ENCODE measurements at regions not wholly inside any gene's neighbourhood (a gene's known extent, or its start where the extent isn't known, plus 50 kb on each side); places are given as distances from the start of the nearest gene placed in this dataset.
"Not testable (repeated sequence)": the region's sequence is repeated elsewhere in the genome, so short reads cannot be mapped to it uniquely, and the experiment has no call there.

DNA sequence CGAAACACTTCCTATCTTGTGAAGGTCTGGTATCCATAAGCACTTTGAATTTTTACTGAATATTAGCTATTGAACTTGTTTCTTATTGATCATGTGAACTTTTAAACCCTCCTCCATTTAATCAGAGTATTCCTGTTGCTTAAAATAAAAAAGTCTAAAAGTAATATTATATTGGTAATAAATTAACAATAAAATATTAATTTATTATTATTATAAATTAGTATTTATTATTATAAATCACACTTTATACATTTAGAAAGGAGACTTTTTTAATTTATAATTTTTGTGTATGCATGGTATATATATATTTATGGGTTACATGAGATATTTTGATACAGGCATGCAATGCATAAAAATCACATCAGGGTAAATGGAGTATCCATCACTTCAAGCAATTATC is 295.4 kb upstream of the NETO1 start:
- no peak for DNase-seq

GRCh38 chr18:73156117-73156516 is 288.3 kb upstream of the NETO1 start:
- DNase-seq = no peak

GRCh38 chr18:73153271-73153670 is 285.5 kb upstream of the NETO1 start:
- no peak for DNase-seq

DNA sequence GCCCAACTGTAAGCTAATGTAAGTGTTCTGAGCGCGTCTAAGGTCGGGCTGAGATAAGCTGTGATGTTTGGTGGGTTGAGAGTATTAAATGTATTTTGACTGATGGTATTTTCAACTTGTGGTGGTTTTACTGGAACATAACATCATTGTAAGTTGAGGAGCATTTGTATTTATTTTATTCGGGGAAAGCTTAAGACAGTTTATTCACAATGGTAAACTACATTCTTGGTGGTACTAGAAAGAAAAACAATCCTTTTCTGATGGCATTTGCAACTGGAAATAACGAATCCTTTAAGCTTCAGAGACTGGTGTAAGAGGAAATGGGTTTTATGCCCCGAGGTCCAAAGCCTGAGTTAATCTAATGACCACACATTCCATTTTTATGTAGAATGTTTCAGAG is 283.3 kb upstream of the NETO1 start:
- no peak for DNase-seq

- DNase-seq = no peak
Observed at GRCh38 chr18:73150199-73150598, 282.4 kb upstream of the NETO1 start.

DNA sequence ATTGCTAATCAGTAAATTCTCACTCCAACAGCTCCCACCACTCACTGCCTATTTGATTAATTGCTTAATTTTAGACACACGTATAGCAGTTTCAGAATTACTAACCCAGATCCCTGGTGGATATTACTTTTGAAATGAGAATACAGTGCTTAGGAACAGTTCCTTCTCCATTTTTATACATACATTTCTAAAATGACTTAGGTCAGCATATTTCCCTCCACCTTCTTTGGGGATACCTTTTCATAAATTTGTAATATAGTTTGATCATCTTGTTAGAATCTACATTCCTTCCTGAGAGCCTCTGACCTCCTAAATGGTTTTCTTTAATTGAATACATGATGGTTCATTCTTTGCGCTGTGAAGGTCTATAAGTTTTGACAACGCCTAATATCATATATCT is 279.8 kb upstream of the NETO1 start:
- no peak for DNase-seq

GRCh38 chr18:73144030-73144429 is 276.2 kb upstream of the NETO1 start:
- DNase-seq = no peak

- DNase-seq = peak; percentile 2
Observed at GRCh38 chr18:73136134-73136533, 268.3 kb upstream of the NETO1 start.

GRCh38 chr18:73124175-73124574 is 256.4 kb upstream of the NETO1 start:
- DNase-seq = no peak

DNA sequence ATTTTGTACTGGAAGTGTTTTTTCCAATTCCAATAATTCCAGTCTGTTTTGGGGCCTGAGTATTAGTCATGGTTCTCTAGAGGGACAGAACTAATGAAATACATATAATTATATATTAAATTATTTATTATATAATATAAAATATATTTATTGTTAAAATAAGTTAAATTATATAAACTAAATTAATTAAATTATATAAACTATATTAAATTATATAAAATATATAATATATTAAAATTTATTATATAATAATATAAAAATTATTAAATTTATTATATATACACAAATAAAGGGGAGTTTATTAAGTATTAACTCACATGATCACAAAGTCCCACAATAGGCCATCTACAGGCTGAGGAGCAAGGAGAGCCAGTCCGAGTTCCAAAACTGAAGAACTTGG is 253.4 kb upstream of the NETO1 start:
- DNase-seq = no peak

GRCh38 chr18:73120626-73121025 is 252.8 kb upstream of the NETO1 start:
- no peak for DNase-seq

- DNase-seq = no peak
Observed at GRCh38 chr18:73119574-73119973, 251.8 kb upstream of the NETO1 start.

DNA sequence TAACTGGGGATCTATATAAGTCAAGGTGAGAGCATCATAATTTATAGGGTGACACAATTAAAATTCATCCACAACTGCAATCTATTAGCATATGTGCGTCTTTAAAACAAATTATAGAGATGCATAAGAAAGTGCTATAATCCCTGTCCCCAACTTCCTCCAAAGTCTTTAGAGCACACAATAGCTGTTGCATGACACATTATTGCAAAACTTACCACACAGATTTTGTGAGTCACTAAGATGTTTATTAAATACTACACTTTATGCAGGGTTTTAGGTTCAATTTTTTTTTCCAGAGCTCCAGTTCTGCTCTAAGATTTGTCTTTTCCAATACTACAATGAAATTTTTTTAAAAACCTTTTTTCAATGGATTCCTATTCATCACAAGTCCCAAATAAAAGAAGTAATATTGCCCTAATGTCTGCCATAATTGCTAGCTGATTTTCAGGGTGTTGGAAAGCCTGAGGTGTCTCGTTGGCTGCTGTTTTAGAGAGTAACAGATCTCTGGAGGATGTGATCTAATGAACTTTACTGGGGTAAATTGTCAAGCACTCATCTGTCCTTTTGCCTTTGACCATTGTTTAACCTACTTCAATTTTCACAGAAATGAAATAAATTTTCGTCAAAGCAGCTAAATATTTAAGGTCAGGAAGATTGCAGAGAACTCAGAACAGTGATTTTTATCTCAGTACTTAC is 250.5 kb upstream of the NETO1 start:
- no peak for DNase-seq

DNA sequence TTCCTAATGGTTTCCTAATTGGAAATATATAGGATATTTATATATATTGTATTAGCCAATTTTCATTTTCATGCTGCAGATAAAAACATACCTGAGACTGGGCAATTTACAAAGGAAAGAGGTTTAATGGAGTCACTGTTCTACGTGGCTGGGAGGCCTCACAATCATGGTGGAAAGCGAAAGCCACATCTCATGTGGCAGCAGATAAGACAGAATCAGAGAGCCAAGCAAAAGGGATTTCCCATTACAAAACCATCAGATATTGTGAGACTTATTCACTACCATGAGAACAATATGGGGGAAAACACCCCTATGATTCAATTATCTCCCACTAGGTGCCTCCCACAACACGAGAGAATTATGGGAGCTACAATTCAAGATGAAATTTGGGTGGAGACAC is 242.5 kb upstream of the NETO1 start:
- no peak for DNase-seq

- DNase-seq = no peak
Observed at GRCh38 chr18:73101977-73102376, 234.2 kb upstream of the NETO1 start.

DNA sequence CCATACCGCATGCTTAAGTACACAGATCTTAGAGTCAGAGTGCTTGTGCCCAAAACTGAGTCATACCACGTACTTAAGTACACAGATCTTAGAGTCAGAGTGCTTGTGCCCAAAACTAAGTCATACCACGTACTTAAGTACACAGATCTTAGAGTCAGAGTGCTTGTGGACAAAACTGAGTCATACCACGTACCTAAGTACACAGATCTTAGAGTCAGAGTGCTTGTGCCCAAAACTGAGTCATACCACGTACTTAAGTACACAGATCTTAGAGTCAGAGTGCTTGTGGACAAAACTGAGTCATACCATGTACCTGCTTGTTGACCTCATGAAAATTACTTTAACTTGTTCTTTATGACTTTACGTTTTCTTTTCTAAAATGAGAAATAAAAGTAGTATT is 233.7 kb upstream of the NETO1 start:
- DNase-seq = not testable (repeated sequence)

GRCh38 chr18:73099759-73100158 is 232.0 kb upstream of the NETO1 start:
- no peak for DNase-seq

- no peak for DNase-seq
Observed at GRCh38 chr18:73093687-73094250, 226.0 kb upstream of the NETO1 start.

- no peak for DNase-seq
Observed at GRCh38 chr18:73088445-73088844, 220.7 kb upstream of the NETO1 start.

DNA sequence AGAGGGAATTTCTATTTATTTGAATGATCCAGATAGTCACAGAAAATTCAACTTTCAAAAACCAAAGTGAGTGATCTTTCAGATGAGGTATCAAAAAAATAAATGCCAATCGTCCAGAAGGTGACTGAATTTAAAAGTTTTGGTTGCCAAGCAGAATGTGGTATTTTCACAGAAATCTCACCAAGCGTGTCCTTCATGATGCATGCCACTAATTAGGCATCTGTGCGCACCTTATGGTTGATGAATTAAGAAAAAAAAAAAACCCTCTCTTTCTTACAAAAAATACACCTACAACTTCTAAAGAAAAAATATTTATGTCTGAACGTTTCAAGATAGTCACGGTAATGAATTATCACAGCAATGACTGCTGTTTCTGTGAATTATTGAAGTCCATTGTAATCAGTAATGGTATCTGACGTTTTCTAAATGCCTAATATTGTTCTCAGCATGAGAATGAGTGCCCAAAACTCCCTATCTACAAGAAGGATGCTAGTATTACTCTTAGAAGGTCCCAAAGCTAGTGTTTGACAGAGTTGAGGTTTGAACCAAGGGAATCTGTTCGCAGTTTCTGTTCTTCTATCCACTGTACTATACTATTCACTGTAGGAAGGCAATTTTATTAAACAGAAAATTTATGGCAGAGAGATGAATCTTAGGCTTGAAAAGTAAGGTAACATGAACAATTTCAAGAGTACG is 219.6 kb upstream of the NETO1 start:
- DNase-seq = no peak

DNA sequence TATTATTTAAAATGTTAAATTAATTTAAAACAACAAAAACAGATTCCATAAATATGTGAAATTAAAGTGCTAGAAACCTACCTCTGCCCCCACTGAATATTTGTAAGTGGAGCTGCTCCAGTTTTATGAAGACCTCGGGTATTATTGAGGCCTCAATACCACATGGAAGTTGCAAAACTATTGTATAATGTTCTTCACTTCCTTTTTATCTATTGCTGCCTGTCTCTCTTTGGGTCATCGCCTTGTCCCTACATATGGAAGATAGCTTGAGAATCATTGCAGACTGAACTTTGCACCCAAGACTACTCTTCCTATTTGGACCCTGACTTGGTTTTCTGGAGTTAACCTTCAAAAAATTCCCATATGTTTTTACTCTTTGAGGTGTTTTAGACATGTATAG is 212.1 kb upstream of the NETO1 start:
- DNase-seq = no peak

DNA sequence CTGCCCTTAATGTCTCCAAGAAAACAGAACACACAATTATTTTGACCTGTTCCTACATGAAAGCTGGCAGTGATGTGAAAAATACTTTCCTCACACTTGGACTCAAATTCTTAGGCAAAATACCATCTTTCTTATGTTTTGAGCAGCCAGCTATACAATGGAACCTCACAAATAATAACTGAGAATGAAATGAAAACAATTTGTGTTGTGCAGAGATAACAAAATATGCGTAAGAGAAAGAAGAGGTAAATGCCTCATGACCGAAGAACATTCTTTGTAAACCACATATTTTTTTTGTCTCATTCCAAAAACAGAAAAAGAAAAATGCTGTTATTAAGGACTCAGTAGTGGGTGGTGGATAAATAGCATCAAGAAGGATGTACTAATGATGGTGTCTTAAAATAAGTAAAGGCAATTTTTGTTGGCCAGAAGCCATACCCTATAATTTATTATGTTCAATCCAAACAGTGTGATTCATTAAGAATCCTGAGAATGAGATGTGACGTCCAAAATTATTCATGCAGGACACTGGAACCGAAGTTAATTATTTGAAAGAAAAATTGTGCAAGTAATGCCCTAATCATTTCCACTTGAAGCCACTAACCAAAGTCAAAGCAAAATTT is 193.0 kb upstream of the NETO1 start:
- no peak for DNase-seq

DNA sequence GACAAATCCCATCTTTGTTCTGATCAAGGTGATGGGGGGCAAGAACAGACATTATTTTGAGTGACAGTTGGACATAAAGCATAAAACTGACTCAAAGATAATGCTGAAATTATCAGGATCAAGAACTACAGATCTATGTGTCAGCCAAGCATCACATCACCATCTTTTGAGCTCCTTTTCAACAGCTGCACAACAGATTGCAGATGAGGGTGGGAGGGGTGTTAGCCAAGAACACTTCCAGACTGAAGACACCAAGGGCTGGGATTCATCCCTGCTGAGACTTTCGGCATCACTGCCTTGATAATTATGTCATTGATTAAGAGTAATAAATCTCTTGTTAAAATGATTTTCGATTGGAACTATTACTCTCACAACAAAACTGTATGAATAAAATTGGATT is 191.5 kb upstream of the NETO1 start:
- no peak for DNase-seq

DNA sequence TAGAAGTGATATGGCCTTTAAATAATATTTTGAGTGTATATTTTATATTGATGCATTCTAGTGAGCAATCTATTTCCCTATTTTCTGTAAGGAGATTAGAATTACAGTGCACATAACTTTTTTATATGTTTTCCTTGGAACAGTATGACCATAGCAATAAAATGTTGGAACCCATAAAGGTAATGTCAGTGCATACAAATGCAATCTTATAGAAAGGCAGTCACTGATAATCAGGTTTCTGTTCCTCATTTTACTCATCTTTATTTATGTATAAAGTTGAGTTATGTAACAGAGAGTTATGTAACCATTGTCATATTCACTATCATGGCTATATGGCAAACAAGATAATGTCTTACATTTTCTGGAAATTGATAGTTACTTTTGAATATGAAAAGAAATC is 179.9 kb upstream of the NETO1 start:
- DNase-seq = no peak

All from hematopoietic multipotent progenitor cell treated with erythropoietin and hydrocortisone succinate and interleukin-3 and kit ligand, for 8 days (in vitro differentiated cells).